ENCODE measurements at regions not wholly inside any gene's neighbourhood (a gene's known extent, or its start where the extent isn't known, plus 50 kb on each side); places are given as distances from the start of the nearest gene placed in this dataset.

DNA sequence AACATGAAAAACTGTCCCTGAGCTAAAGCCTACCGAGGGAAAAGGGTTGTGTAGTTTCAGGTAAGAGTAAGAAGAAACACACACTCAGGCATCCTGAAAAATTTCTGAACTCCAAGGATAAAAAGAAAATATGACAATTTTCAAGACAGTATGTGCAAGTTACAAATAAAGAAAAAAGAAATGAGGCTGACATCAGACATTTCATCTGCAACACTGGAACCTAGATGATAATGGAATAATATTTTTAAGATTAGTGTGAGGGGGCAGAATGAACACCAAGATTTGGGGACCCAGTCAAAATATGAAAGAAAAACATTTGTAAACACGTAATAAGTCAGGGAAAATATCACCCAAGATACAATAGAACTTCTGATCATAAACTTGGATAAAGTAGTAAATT lies 135.9 kb upstream of the PSMD7 start:
- H3K4me3 ChIP-seq (ENCODE audit: insufficient read depth, low read depth, low read length) = no peak overlapping the region
- no peak overlapping the region for H3K27ac ChIP-seq (ENCODE audit: insufficient read depth, low read length)
- H2AK5ac ChIP-seq (ENCODE audit: low read depth, low read length) = no peak overlapping the region
- H4K5ac ChIP-seq (ENCODE audit: low read depth, low read length) = no peak overlapping the region
- no peak overlapping the region for H2AK9ac ChIP-seq (replicated peaks; ENCODE audit: low read depth, low read length, poor library complexity)
- H4K20me1 ChIP-seq (ENCODE audit: insufficient read depth, low read length) = no peaks in the 10 kb centered on the region
- no peak for ATAC-seq (ENCODE audit: low read depth)
- H3K36me3 ChIP-seq (ENCODE audit: control insufficient read depth, insufficient read depth, low read length) = no peaks in the 10 kb centered on the region
- H3K4me2 ChIP-seq (ENCODE audit: low read depth, low read length) = no peak overlapping the region
- in situ Hi-C loops (cut with MboI; ENCODE audit: low sequenced_read_pairs) = no loop called here
- no peak overlapping the region for H2BK20ac ChIP-seq (ENCODE audit: low read depth, low read length)
- H4K91ac ChIP-seq (ENCODE audit: insufficient read depth, low read depth, low read length) = no peak overlapping the region
- BruUV-seq (replicated peaks) = no TSS peak
- no peak overlapping the region for H2BK15ac ChIP-seq (ENCODE audit: low read depth, low read length)
- no peak overlapping the region for H2BK5ac ChIP-seq (ENCODE audit: low read depth, low read length, poor library complexity, severe bottlenecking)
- H3K4me1 ChIP-seq (ENCODE audit: control insufficient read depth, insufficient read depth, low read length) = no peaks in the 10 kb centered on the region
- no peak overlapping the region for H3K14ac ChIP-seq (replicated peaks; ENCODE audit: low read depth, low read length)
- no peak overlapping the region for H2AFZ ChIP-seq (replicated peaks; ENCODE audit: low read length, poor library complexity)
- no peak for TF ChIP-seq MAZ (IDR thresholded peaks at IDR 0.05; ENCODE audit: borderline replicate concordance, low read depth, low read length)
- TF ChIP-seq RAD21 (IDR thresholded peaks at IDR 0.05; ENCODE audit: low read length) = no peak
- no peak for TF ChIP-seq RFX5 (IDR thresholded peaks at IDR 0.05; ENCODE audit: low read depth, low read length)
- no peak for TF ChIP-seq USF2 (IDR thresholded peaks at IDR 0.05; ENCODE audit: low read depth, low read length)
- no peak for TF ChIP-seq FOS (IDR thresholded peaks at IDR 0.05; ENCODE audit: low read depth, low read length)
- TF ChIP-seq NFE2L2 (IDR thresholded peaks at IDR 0.05; ENCODE audit: low read depth, low read length) = no peak
- no peak for TF ChIP-seq RCOR1 (IDR thresholded peaks at IDR 0.05; ENCODE audit: insufficient replicate concordance, low read length)
- TF ChIP-seq CEBPB (IDR thresholded peaks at IDR 0.05; ENCODE audit: low read depth, low read length) = no peak
- TF ChIP-seq CTCF (conservative IDR thresholded peaks at IDR 0.05; ENCODE audit: low read depth, low read length) = no peak
- no peak for TF ChIP-seq SMC3 (IDR thresholded peaks at IDR 0.05; ENCODE audit: low read depth, low read length)
- TF ChIP-seq POLR2A (IDR thresholded peaks at IDR 0.05; ENCODE audit: low read depth, low read length) = no peak
- no peak for TF ChIP-seq CHD1 (IDR thresholded peaks at IDR 0.05; ENCODE audit: low read depth, low read length)
- TF ChIP-seq MXI1 (IDR thresholded peaks at IDR 0.05; ENCODE audit: borderline replicate concordance, low read depth, low read length) = no peak
- no peak for TF ChIP-seq BHLHE40 (IDR thresholded peaks at IDR 0.05; ENCODE audit: low read depth, low read length)
- TF ChIP-seq MAFK (IDR thresholded peaks at IDR 0.05; ENCODE audit: low read depth, low read length) = no peak
- no peak for DNase-seq
- no peak overlapping the region for H2BK120ac ChIP-seq (ENCODE audit: low read depth, low read length)
- no peak overlapping the region for H3K18ac ChIP-seq (ENCODE audit: low read depth, low read length)
- CTCF ChIA-PET = no interaction called here
- no peaks in the 10 kb centered on the region for H3K9me1 ChIP-seq (ENCODE audit: insufficient read depth, low read length)
- no peaks in the 10 kb centered on the region for H3K27me3 ChIP-seq (ENCODE audit: control insufficient read depth, insufficient read depth, low read length)
- H4K8ac ChIP-seq (ENCODE audit: low read depth in 2 of 2, low read length in 2 of 2) = no peak overlapping the region
- H3K23ac ChIP-seq (ENCODE audit: low read depth, low read length) = no peak overlapping the region
- WGBS, 2 experiments (ENCODE audit: extremely low coverage in 2 of 2, insufficient read length in 1 of 2) = no CpG with 5 or more reads among the region's 2 CpGs
- H3K9me3 ChIP-seq (ENCODE audit: control insufficient read depth, insufficient read depth, low read length) = no peaks in the 10 kb centered on the region
- intact Hi-C loops (cut with micrococcal nuclease) = no loop called here
- dilution Hi-C loops (cut with HindIII; ENCODE audit: low sequenced_read_pairs, unreplicated experiment) = no loop called here
- H3K4ac ChIP-seq (ENCODE audit: low read depth, low read length) = no peak overlapping the region
- POLR2A ChIA-PET (ENCODE audit: unreplicated experiment) = no interaction called here
- no peaks in the 10 kb centered on the region for H3K79me1 ChIP-seq (ENCODE audit: low read depth in 1 of 2, low read length in 2 of 2)
- H3K56ac ChIP-seq (ENCODE audit: extremely low read depth, insufficient read depth, low read length) = no peak overlapping the region
- no peak overlapping the region for H3K9ac ChIP-seq (ENCODE audit: low read depth, low read length)
